ENCODE measurements at regions not wholly inside any gene's neighbourhood (a gene's known extent, or its start where the extent isn't known, plus 50 kb on each side); places are given as distances from the start of the nearest gene placed in this dataset.

- DNase-seq (ENCODE audit: low read depth, low spot score) = no peak
These were observed 82.1 kb downstream of the ZFP36L2 start for GRCh38 chr2:43144263-43144662.

DNA sequence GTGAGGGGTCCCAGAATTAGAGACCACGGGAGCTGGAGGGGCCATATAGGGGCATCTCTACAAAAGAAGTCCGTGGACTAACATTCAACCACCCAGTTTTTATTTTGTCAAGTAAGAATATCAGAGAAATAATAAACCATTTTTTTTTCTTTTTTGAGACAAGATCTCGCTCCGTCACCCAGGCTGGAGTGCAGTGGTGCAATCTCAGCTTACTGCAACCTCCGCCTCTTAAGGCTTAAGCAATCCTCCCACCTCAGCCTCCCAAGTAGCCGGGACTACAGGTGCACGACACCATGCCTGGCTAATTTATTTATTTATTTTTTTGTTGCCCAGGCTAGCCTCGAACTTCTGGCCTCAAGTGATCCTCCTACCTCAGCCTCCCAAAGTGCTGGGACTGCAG lies 82.7 kb downstream of the ZFP36L2 start:
- Histone ChIP-seq H3K27ac (ENCODE audit: control insufficient read depth, insufficient read depth, low read length) (no peak overlapping the region), H3K9me3 (ENCODE audit: control insufficient read depth, low read depth, low read length) (no peaks in the 10 kb centered on the region), H2AFZ (ENCODE audit: control insufficient read depth, low read length) (no peak overlapping the region), H3K4me1 (ENCODE audit: control insufficient read depth, extremely low read depth, insufficient read depth, low read length) (peaks cover 6% of the 10 kb centered on the region), H3K27me3 (ENCODE audit: control insufficient read depth, extremely low read depth, insufficient read depth, low read length) (no peaks in the 10 kb centered on the region), H4K20me1 (ENCODE audit: control insufficient read depth, extremely low read depth, insufficient read depth, low read length) (no peaks in the 10 kb centered on the region), H3K9me1 (ENCODE audit: control insufficient read depth, extremely low read depth, insufficient read depth, low read length) (no peaks in the 10 kb centered on the region), H3K4me2 (ENCODE audit: control insufficient read depth, extremely low read depth, insufficient read depth, low read depth, low read length) (no peak overlapping the region), H3K36me3 (ENCODE audit: control insufficient read depth in 2 of 2, extremely low read depth in 1 of 2, insufficient read depth in 2 of 2, low read length in 2 of 2) (no peaks in the 10 kb centered on the region), H3K9ac (ENCODE audit: control insufficient read depth, extremely low read depth, insufficient read depth, low read length) (no peak overlapping the region), H3K4me3 (ENCODE audit: control insufficient read depth in 2 of 3, extremely low read depth in 1 of 3, insufficient read depth in 2 of 3, low read depth in 1 of 3, low read length in 3 of 3) (no peak overlapping the region), H3K79me2 (ENCODE audit: control insufficient read depth, insufficient read depth, low read length) (no peaks in the 10 kb centered on the region)
- dilution Hi-C loops (cut with MboI; ENCODE audit: extremely low pct_ligation_motif_present, low sequenced_read_pairs) = no loop called here
- no peak for TF ChIP-seq CTCF (optimal IDR thresholded peaks at IDR 0.05 in 1 of 3, IDR thresholded peaks at IDR 0.05 in 1 of 3, conservative IDR thresholded peaks at IDR 0.05 in 1 of 3; ENCODE audit: extremely low read depth in 1 of 3, insufficient read depth in 2 of 3, low read length in 3 of 3)
- TF ChIP-seq EZH2 (IDR thresholded peaks at IDR 0.05; ENCODE audit: low read length) = no peak
- DNase-seq (ENCODE audit: low read depth, low spot score) (no peak), FAIRE-seq (no peak)

More at GRCh38 chr2:43144263-43144662, 82.1 kb downstream of the ZFP36L2 start:
- Histone ChIP-seq H3K79me2 (ENCODE audit: control insufficient read depth, insufficient read depth, low read length) (no peaks in the 10 kb centered on the region), H3K4me2 (ENCODE audit: control insufficient read depth, extremely low read depth, insufficient read depth, low read depth, low read length) (no peak overlapping the region), H3K9me1 (ENCODE audit: control insufficient read depth, extremely low read depth, insufficient read depth, low read length) (no peaks in the 10 kb centered on the region), H3K36me3 (ENCODE audit: control insufficient read depth in 2 of 2, extremely low read depth in 1 of 2, insufficient read depth in 2 of 2, low read length in 2 of 2) (no peaks in the 10 kb centered on the region), H3K27me3 (ENCODE audit: control insufficient read depth, extremely low read depth, insufficient read depth, low read length) (no peaks in the 10 kb centered on the region), H3K4me3 (ENCODE audit: control insufficient read depth in 2 of 3, extremely low read depth in 1 of 3, insufficient read depth in 2 of 3, low read depth in 1 of 3, low read length in 3 of 3) (no peak overlapping the region), H3K9ac (ENCODE audit: control insufficient read depth, extremely low read depth, insufficient read depth, low read length) (no peak overlapping the region), H2AFZ (ENCODE audit: control insufficient read depth, low read length) (no peak overlapping the region), H4K20me1 (ENCODE audit: control insufficient read depth, extremely low read depth, insufficient read depth, low read length) (no peaks in the 10 kb centered on the region), H3K9me3 (ENCODE audit: control insufficient read depth, low read depth, low read length) (no peaks in the 10 kb centered on the region), H3K4me1 (ENCODE audit: control insufficient read depth, extremely low read depth, insufficient read depth, low read length) (peaks cover 6% of the 10 kb centered on the region), H3K27ac (ENCODE audit: control insufficient read depth, insufficient read depth, low read length) (no peak overlapping the region)
- TF ChIP-seq CTCF (optimal IDR thresholded peaks at IDR 0.05 in 1 of 3, IDR thresholded peaks at IDR 0.05 in 1 of 3, conservative IDR thresholded peaks at IDR 0.05 in 1 of 3; ENCODE audit: extremely low read depth in 1 of 3, insufficient read depth in 2 of 3, low read length in 3 of 3) = no peak
- TF ChIP-seq EZH2 (IDR thresholded peaks at IDR 0.05; ENCODE audit: low read length) = no peak
- no peak for FAIRE-seq
- dilution Hi-C loops (cut with MboI; ENCODE audit: extremely low pct_ligation_motif_present, low sequenced_read_pairs) = no loop called here

Measured in keratinocyte (primary cell).